IPS DF 6.9 (cell line): ENCODE measurements at regions not wholly inside any gene's neighbourhood (a gene's known extent, or its start where the extent isn't known, plus 50 kb on each side); places are given as distances from the start of the nearest gene placed in this dataset.
"Not testable (repeated sequence)": the region's sequence is repeated elsewhere in the genome, so short reads cannot be mapped to it uniquely, and the experiment has no call there.

Experiments used
- DNase-seq: peaks from one replicate; pipeline ENCODE4 v3.0.0-alpha.2; 2013; ENCODE audit warnings: low read depth, low spot score
- H3K27ac ChIP-seq: one replicate; pipeline ENCODE4 v1.5.1; 2013; ENCODE audit warnings: low read length, control low read depth
- H3K27me3 ChIP-seq: 2 replicates; pipeline ENCODE4 v1.6.1; 2013; ENCODE audit warnings: mild to moderate bottlenecking, low read length; ENCODE audit not compliant: control insufficient read depth, insufficient read depth
- H3K36me3 ChIP-seq: 2 replicates; pipeline ENCODE4 v1.6.1; 2013; ENCODE audit warnings: low read length; ENCODE audit not compliant: control insufficient read depth, insufficient read depth
- H3K4me1 ChIP-seq: 2 replicates; pipeline ENCODE4 v1.6.1; 2013; ENCODE audit warnings: low read length; ENCODE audit not compliant: control insufficient read depth, insufficient read depth
- H3K4me3 ChIP-seq: 2 replicates; pipeline ENCODE4 v1.5.1; 2013; ENCODE audit warnings: mild to moderate bottlenecking, low read length
- H3K9me3 ChIP-seq: 2 replicates; pipeline ENCODE4 v1.6.1; 2013; ENCODE audit warnings: low read length, inconsistent platforms; ENCODE audit not compliant: control insufficient read depth, insufficient read depth
- WGBS: extraction: QIAGEN DNeasy Blood & Tissue Kit; methylation state at CpG from one replicate; pipeline ENCODE4 v1.1.7; 2013; ENCODE audit warnings: mixed read lengths, missing lambda C conversion rate; ENCODE audit not compliant: insufficient read length, insufficient coverage; 5-methylcytosine and 5-hydroxymethylcytosine counted together

DNA sequence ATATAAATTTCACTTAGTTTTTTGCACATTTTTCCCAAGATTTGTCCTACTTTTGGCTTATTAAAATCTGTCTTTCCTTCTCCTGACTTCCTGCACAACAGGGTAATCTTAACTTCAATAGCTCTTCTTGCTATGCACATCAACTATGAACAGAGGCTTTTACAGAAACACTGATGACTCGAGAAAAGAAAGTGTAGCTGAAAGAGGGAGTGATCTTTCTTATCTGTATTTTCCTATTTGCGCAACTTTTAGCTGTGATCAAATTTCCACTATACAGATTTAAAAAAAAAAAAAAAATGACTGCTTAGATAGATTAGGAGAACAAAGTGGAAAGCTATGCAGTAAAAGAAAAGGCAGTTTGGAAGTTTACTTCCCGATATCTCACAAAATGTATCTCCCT lies 406.9 kb downstream of the LIG4 start:
- WGBS: no CpG with 5 or more reads among the region's 3 CpGs
- H3K36me3 ChIP-seq: no peaks in the 10 kb centered on the region
- H3K27ac ChIP-seq: no peak overlapping the region
- no peak for DNase-seq
- no peaks in the 10 kb centered on the region for H3K4me1 ChIP-seq
- H3K27me3 ChIP-seq: no peaks in the 10 kb centered on the region
- H3K4me3 ChIP-seq: no peak overlapping the region
- H3K9me3 ChIP-seq: no peaks in the 10 kb centered on the region

DNA sequence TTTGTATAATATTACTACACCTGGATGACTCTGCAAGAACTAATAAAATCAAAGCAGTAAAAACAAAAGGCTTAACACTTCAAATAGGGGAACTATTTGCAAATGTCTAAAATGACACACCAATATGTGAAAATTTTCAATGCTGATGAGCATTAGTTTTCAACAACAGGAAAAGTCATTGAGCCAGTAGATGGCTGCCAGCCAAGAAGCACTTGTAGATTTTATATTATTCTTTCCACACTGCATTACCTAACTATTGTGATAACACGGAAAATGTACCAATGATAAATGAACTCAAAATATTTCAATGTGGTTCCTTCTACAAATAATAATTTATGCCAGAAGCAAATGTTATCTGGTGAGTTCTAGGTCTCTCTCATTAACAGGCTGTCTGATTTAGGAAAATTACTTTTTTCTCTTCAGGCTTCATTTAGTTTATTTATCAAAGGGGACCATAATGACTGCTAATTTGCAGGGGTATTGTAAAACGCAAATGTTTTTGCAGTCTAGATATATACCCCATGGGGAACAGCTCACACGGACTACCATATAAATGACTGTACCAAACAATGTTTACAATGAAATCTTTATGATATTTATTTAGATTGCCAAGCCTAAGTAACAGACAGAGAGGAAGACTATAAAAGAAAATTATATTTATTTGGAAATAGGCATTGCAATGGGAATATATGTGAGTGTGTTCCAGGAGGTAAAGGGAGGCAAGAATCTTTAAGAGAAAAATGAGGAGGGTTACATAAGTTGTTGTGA lies 407.8 kb downstream of the LIG4 start:
- no CpG with 5 or more reads among the region's 3 CpGs for WGBS
- no peaks in the 10 kb centered on the region for H3K27me3 ChIP-seq
- no peaks in the 10 kb centered on the region for H3K4me1 ChIP-seq
- no peaks in the 10 kb centered on the region for H3K9me3 ChIP-seq
- H3K4me3 ChIP-seq: no peak overlapping the region
- H3K36me3 ChIP-seq: no peaks in the 10 kb centered on the region
- DNase-seq: no peak
- H3K27ac ChIP-seq: no peak overlapping the region

DNA sequence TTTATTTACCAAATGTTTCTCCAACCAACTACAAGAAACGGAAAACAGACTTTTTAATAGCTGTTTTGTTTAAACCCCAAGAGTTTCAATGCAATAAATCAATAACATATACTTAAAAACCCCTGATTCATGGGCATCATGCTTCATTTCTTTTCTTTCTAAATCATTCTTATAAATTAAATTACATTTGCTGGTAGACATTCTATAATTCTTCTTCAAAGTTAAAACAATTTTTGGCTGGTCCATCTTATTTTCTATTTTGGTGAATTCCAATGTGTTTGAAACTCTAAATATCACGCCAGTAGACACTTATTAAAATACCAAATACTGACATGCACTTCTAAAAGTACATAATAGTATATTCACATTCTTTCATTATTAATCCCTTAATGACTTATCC lies 408.6 kb downstream of the LIG4 start:
- H3K27me3 ChIP-seq: no peaks in the 10 kb centered on the region
- H3K27ac ChIP-seq: no peak overlapping the region
- no CpG with 5 or more reads among the region's 2 CpGs for WGBS
- no peak overlapping the region for H3K4me3 ChIP-seq
- H3K36me3 ChIP-seq: no peaks in the 10 kb centered on the region
- no peak for DNase-seq
- no peaks in the 10 kb centered on the region for H3K9me3 ChIP-seq
- H3K4me1 ChIP-seq: no peaks in the 10 kb centered on the region

DNA sequence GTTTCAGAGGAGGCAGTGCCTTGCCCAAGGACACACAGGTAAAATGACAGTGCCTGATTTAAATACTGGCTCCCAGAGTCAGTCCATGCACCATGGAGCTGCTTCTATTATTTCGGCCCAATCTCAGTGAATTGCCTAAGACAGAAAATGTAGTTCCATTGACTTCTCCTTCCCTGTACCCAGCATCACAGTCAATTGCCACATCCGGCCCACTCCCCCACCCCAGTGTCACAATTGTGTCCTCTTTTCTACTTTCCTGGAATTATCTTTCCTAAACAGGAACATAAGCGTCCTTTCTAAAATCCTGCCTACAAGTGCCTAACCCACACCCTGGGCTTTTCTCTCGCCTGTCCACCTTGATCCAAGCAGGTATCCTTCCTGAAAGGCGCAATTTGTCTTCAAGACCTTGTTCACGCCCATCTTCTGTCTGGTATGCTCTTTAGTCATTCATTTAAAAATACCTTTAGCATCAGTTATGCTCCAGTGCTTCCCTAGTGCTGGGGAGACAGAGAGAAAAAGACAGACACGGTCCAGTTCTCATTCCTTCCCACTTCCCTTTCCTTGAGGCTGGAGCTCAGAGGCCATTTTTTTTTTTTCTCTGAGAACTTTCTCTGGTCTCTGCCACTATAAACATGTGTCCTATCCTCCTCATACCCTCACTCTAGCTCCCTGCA lies 411.4 kb downstream of the LIG4 start:
- H3K27ac ChIP-seq: no peak overlapping the region
- no peaks in the 10 kb centered on the region for H3K36me3 ChIP-seq
- no peak for DNase-seq
- H3K4me1 ChIP-seq: no peaks in the 10 kb centered on the region
- H3K27me3 ChIP-seq: no peaks in the 10 kb centered on the region
- no peaks in the 10 kb centered on the region for H3K9me3 ChIP-seq
- no CpG with 5 or more reads among the region's 7 CpGs for WGBS
- no peak overlapping the region for H3K4me3 ChIP-seq

DNA sequence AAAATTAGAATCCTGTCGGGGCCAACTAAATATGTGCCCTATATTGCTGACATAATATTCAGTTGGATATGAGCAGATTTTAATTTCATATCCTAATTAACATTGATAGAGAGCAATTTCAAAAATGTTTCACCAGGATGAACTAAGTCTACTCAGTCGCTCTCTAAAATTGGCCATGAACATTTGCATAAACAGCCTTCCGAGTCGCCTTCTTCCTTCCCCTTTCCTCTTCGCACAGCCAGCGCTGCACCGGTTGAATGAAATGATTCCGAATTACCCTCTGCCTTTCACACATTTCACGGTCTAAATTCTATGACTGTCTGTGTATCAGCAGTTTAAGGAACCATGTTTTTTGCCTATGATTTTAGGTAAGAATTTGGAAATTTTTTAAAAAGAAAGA lies 413.7 kb downstream of the LIG4 start:
- WGBS: no CpG with 5 or more reads among the region's 9 CpGs
- Histone ChIP-seq H3K27ac (no peak overlapping the region), H3K9me3 (no peaks in the 10 kb centered on the region), H3K4me1 (no peaks in the 10 kb centered on the region), H3K27me3 (no peaks in the 10 kb centered on the region), H3K4me3 (no peak overlapping the region), H3K36me3 (no peaks in the 10 kb centered on the region)
- DNase-seq: no peak

DNA sequence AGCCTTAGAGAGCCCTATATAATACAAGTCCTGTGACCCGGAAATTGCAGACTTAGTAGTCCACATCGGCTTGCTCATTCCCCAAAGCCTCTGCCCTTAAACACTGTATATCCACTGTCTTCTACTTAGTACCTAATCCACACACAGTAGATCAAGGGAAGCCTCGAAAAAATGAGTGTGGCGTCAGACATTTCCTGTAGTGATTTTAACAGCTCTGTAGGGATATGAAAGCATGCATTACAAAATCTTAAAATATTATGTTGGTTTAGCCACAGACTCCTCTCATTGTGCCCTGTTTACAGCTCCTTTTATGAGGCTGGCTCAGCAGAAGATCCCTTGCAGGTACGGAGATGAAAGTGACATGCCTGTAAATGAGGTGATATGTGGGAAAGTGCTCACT lies 416.3 kb downstream of the LIG4 start:
- Histone ChIP-seq H3K36me3 (no peaks in the 10 kb centered on the region), H3K9me3 (no peaks in the 10 kb centered on the region), H3K4me1 (no peaks in the 10 kb centered on the region), H3K4me3 (no peak overlapping the region), H3K27ac (no peak overlapping the region), H3K27me3 (no peaks in the 10 kb centered on the region)
- WGBS: no CpG with 5 or more reads among the region's 5 CpGs
- DNase-seq: no peak

DNA sequence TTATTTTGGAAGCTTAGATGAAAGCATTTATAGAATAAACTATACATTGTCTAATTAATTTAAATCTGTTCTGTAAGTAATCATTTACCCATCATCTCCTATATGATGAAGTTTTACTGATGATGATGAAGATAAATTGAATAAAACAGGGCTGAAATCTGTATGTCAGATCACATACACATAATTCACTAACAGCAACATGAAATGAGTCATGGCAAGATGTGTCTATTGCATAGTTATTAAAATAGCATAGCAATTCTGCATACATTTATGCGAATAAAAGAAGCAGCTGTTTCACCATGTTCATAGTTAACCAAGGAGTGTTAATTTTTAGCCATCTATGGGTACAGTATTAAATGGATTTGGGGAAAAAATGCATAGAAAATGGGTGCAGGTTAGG lies 424.9 kb downstream of the LIG4 start:
- H3K36me3 ChIP-seq: no peaks in the 10 kb centered on the region
- no peaks in the 10 kb centered on the region for H3K4me1 ChIP-seq
- H3K27me3 ChIP-seq: no peaks in the 10 kb centered on the region
- no peak for DNase-seq
- no peak overlapping the region for H3K4me3 ChIP-seq
- no CpG with 5 or more reads among the region's 1 CpG for WGBS
- H3K27ac ChIP-seq: no peak overlapping the region
- H3K9me3 ChIP-seq: no peaks in the 10 kb centered on the region

DNA sequence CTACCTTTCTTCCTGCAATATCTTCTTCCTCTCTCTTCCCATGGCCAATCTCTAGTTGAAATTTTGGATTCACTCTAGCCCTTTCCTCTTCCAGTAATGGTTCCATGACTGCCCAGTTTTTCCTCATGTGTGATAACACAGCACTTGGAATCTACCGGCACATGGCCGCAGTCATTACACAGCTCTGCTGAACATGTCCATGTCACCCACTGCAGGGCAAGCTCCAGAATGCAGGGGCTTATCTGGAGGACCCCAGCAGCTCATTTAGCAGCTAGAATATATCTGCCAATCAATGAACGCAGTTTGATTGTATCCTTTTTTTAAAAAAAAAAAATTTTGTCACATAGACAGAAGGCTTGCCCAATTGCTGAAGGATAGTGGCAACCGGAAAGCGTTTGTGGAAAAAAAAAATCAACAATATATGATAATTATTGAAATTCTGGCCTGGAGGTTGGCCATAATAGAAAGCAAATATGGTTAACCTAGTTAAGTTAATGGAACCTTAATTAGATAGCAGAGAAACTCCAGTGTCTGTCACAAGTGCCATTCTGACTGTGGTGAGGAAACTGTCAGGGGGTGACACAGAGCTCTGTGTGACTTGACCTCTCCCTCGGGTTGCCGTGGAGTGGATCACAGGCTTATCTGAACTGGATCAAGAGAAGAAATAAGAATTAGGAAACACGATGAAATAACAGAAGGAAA lies 426.7 kb downstream of the LIG4 start:
- Histone ChIP-seq H3K4me3 (no peak overlapping the region), H3K27me3 (no peaks in the 10 kb centered on the region), H3K9me3 (no peaks in the 10 kb centered on the region), H3K4me1 (no peaks in the 10 kb centered on the region), H3K36me3 (no peaks in the 10 kb centered on the region), H3K27ac (no peak overlapping the region)
- no peak for DNase-seq
- no CpG with 5 or more reads among the region's 8 CpGs for WGBS

DNA sequence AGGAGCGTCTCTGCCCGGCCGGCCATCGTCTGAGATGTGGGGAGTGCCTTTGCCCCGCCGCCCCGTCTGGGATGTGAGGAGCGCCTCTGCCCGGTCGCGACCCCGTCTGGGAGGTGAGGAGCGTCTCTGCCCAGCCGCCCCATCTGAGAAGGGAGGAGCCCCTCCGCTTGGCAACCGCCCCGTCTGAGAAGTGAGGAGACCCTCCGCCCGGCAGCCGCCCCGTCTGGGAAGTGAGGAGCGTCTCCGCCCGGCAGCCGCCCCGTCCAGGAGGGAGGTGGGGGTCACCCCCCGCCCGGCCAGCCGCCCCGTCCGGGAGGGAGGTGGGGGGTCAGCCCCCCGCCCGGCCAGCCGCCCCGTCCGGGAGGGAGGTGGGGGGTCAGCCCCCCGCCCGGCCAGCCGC lies 432.7 kb downstream of the LIG4 start:
- not testable (repeated sequence) for H3K9me3 ChIP-seq, H3K27ac ChIP-seq, H3K27me3 ChIP-seq, DNase-seq, H3K4me1 ChIP-seq, H3K4me3 ChIP-seq, H3K36me3 ChIP-seq
- no CpG with 5 or more reads among the region's 39 CpGs for WGBS

DNA sequence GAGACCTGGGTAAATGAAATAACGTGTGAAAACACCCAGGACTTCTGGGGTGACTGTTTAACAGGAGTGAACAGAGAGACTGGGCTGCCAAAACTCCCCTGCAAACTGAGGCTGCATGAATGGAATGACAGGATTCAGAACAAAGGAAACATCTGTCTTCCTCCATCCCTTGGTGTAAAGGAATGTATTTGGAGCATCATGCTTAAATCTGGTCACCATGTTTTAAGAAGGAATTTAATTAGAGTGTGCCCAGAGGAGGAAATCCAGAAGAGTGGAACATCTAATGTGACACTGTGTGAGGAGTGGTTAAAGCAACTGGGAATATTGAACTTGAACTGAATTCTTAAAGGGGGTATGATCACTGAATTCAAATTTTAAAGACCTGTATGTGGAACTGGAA lies 437.2 kb downstream of the LIG4 start:
- no CpG with 5 or more reads among the region's 1 CpG for WGBS
- no peak for DNase-seq

More for the DNA sequence above, 437.2 kb downstream of the LIG4 start:
- Histone ChIP-seq H3K4me1 (no peaks in the 10 kb centered on the region), H3K27me3 (no peaks in the 10 kb centered on the region), H3K27ac (no peak overlapping the region), H3K9me3 (no peaks in the 10 kb centered on the region), H3K36me3 (no peaks in the 10 kb centered on the region), H3K4me3 (no peak overlapping the region)
